ENCODE measurements at regions not wholly inside any gene's neighbourhood (a gene's known extent, or its start where the extent isn't known, plus 50 kb on each side); places are given as distances from the start of the nearest gene placed in this dataset.

- TF ChIP-seq CTCF (IDR thresholded peaks at IDR 0.05; ENCODE audit: unreplicated experiment) = no peak
- Mint-ChIP-seq H3K4me3 (ENCODE audit: low read depth, unreplicated experiment) (no peak overlapping the region), H3K27me3 (ENCODE audit: unreplicated experiment) (no peaks in the 10 kb centered on the region), H3K36me3 (ENCODE audit: insufficient read depth, unreplicated experiment) (no peaks in the 10 kb centered on the region), H3K27ac (ENCODE audit: unreplicated experiment) (no peak overlapping the region), H3K4me1 (ENCODE audit: low read depth, unreplicated experiment) (no peaks in the 10 kb centered on the region), H3K9me3 (ENCODE audit: low read depth, unreplicated experiment) (no peaks in the 10 kb centered on the region)
- CTCF ChIA-PET = no interaction called here
- intact Hi-C loops (cut with micrococcal nuclease; ENCODE audit: unreplicated experiment) = no loop called here
- BruUV-seq (replicated peaks) = no TSS peak
- no peak for DNase-seq
Measured at GRCh38 chr21:15531986-15532385, 197.8 kb upstream of the USP25 start.

- H3K27me3 Mint-ChIP-seq (ENCODE audit: unreplicated experiment) = no peaks in the 10 kb centered on the region
- no peak overlapping the region for H3K4me3 Mint-ChIP-seq (ENCODE audit: low read depth, unreplicated experiment)
- DNase-seq = no peak
- no peaks in the 10 kb centered on the region for H3K4me1 Mint-ChIP-seq (ENCODE audit: low read depth, unreplicated experiment)
- TF ChIP-seq CTCF (IDR thresholded peaks at IDR 0.05; ENCODE audit: unreplicated experiment) = no peak
- H3K27ac Mint-ChIP-seq (ENCODE audit: unreplicated experiment) = no peak overlapping the region
- CTCF ChIA-PET = no interaction called here
- H3K9me3 Mint-ChIP-seq (ENCODE audit: low read depth, unreplicated experiment) = no peaks in the 10 kb centered on the region
- intact Hi-C loops (cut with micrococcal nuclease; ENCODE audit: unreplicated experiment) = no loop called here
- no peaks in the 10 kb centered on the region for H3K36me3 Mint-ChIP-seq (ENCODE audit: insufficient read depth, unreplicated experiment)
- BruUV-seq (replicated peaks) = no TSS peak
Measured at GRCh38 chr21:15533618-15534017, 196.2 kb upstream of the USP25 start.

- no TSS peak for BruUV-seq (replicated peaks)
- H3K9me3 Mint-ChIP-seq (ENCODE audit: low read depth, unreplicated experiment) = no peaks in the 10 kb centered on the region
- H3K4me3 Mint-ChIP-seq (ENCODE audit: low read depth, unreplicated experiment) = no peak overlapping the region
- no peaks in the 10 kb centered on the region for H3K4me1 Mint-ChIP-seq (ENCODE audit: low read depth, unreplicated experiment)
- no peak overlapping the region for H3K27ac Mint-ChIP-seq (ENCODE audit: unreplicated experiment)
- intact Hi-C loops (cut with micrococcal nuclease; ENCODE audit: unreplicated experiment) = no loop called here
- no peak for TF ChIP-seq CTCF (IDR thresholded peaks at IDR 0.05; ENCODE audit: unreplicated experiment)
- DNase-seq = no peak
- H3K27me3 Mint-ChIP-seq (ENCODE audit: unreplicated experiment) = no peaks in the 10 kb centered on the region
- H3K36me3 Mint-ChIP-seq (ENCODE audit: insufficient read depth, unreplicated experiment) = no peaks in the 10 kb centered on the region
- CTCF ChIA-PET = interaction anchor here (1.0 kb wide), 1 partner anchor 11 kb away, joined by 3 read pairs; no protein-coding TSS in a partner anchor
Measured at GRCh38 chr21:15534450-15534886, 195.3 kb upstream of the USP25 start.

- CTCF ChIA-PET = no interaction called here
- Mint-ChIP-seq H3K27me3 (ENCODE audit: unreplicated experiment) (no peaks in the 10 kb centered on the region), H3K4me1 (ENCODE audit: low read depth, unreplicated experiment) (no peaks in the 10 kb centered on the region), H3K4me3 (ENCODE audit: low read depth, unreplicated experiment) (no peak overlapping the region), H3K9me3 (ENCODE audit: low read depth, unreplicated experiment) (no peaks in the 10 kb centered on the region), H3K36me3 (ENCODE audit: insufficient read depth, unreplicated experiment) (no peaks in the 10 kb centered on the region), H3K27ac (ENCODE audit: unreplicated experiment) (no peak overlapping the region)
- BruUV-seq (replicated peaks) = no TSS peak
- intact Hi-C loops (cut with micrococcal nuclease; ENCODE audit: unreplicated experiment) = no loop called here
- no peak for TF ChIP-seq CTCF (IDR thresholded peaks at IDR 0.05; ENCODE audit: unreplicated experiment)
- no peak for DNase-seq
Measured at GRCh38 chr21:15539376-15539775, 190.4 kb upstream of the USP25 start.

Data from Calu3 (cell line).